Endothelial cell of umbilical vein (primary cell): ENCODE measurements at regions not wholly inside any gene's neighbourhood (a gene's known extent, or its start where the extent isn't known, plus 50 kb on each side); places are given as distances from the start of the nearest gene placed in this dataset.

Experiments used
- BruUV-seq: library from RNA; stranded (reverse); fragments of 400-500 nt; replicated peaks from 2 replicates; lab custom pipeline; 2021; lab: Mats Ljungman, UMichigan
- CTCF ChIA-PET: fragments of 300-600, 350-600 bp; sonication (Branson Sonifier 250); formaldehyde crosslinking; loops from one replicate; lab custom pipeline; 2021; ENCODE audit warnings: antibody characterized with exemption, inconsistent platforms; lab: Charles Lee
- POLR2A ChIA-PET: fragments of 300-600, 350-600 bp; sonication (Branson Sonifier 250); formaldehyde crosslinking; loops from one replicate; lab custom pipeline; 2021; ENCODE audit warnings: antibody characterized with exemption, inconsistent platforms; lab: Charles Lee
- DNase-seq: peaks from one replicate; pipeline ENCODE4 v3.0.0-alpha.2; 2011; ENCODE audit warnings: low read depth, low spot score
- FAIRE-seq: peaks from 2 replicates; lab custom pipeline; 2011; peaks lifted over from hg19 to GRCh38; lab: Jason Lieb, UNC
- H2AFZ ChIP-seq: 2 replicates; pipeline ENCODE4 v1.6.0; 2012; ENCODE audit warnings: low read depth, low read length, control low read depth, inconsistent platforms
- H3K27ac ChIP-seq: 2 replicates; pipeline ENCODE4 v1.5.1; 2011; ENCODE audit warnings: low read depth, mild to moderate bottlenecking, control low read depth, low read length, moderate library complexity; ENCODE audit not compliant: insufficient read depth
- H3K27me3 ChIP-seq, 2 experiments: 2 replicates each; pipeline versions ENCODE4 v1.6.0 to v1.6.1; 2011; ENCODE audit warnings: low read length in 2 of 2, mixed read lengths in 1 of 2; ENCODE audit not compliant: control insufficient read depth in 2 of 2, insufficient read depth in 2 of 2
- H3K36me3 ChIP-seq, 2 experiments: 2 replicates in 1 of 2; 3 replicates in 1 of 2; pipeline ENCODE4 v1.5.1; 2011; ENCODE audit warnings: low read length in 2 of 2, mild to moderate bottlenecking in 1 of 2, moderate library complexity in 1 of 2; ENCODE audit not compliant: control insufficient read depth in 2 of 2, insufficient read depth in 2 of 2; ENCODE audit errors: extremely low read depth in 1 of 2
- H3K4me1 ChIP-seq: 3 replicates; pipeline ENCODE4 v1.5.1; 2011; ENCODE audit warnings: mild to moderate bottlenecking, low read length; ENCODE audit not compliant: control insufficient read depth, insufficient read depth; ENCODE audit errors: extremely low read depth
- H3K4me2 ChIP-seq: 2 replicates; pipeline ENCODE4 v1.6.1; 2011; ENCODE audit warnings: low read length, control low read depth, mixed read lengths; ENCODE audit not compliant: insufficient read depth
- H3K4me3 ChIP-seq, 3 experiments: fragments of 200-600 bp in 1 of 3; sonication (generic), shearing (Covaris generic) in 1 of 3; replicated peaks in 1 of 3; 2 replicates each; pipeline ENCODE4 v1.5.1; 2011 to 2016; ENCODE audit warnings: control low read depth in 3 of 3, low read length in 3 of 3, mild to moderate bottlenecking in 2 of 3, inconsistent platforms in 1 of 3, low read depth in 1 of 3, moderate library complexity in 1 of 3; ENCODE audit not compliant: insufficient read depth in 1 of 3
- H3K79me2 ChIP-seq: 2 replicates; pipeline ENCODE4 v1.6.0; 2012; ENCODE audit warnings: low read length, inconsistent platforms; ENCODE audit not compliant: control insufficient read depth, insufficient read depth
- H3K9ac ChIP-seq: replicated peaks from 2 replicates; pipeline ENCODE3; 2011; ENCODE audit warnings: low read length, control low read depth; ENCODE audit not compliant: insufficient read depth; ENCODE audit errors: extremely low read depth
- H3K9me1 ChIP-seq: replicated peaks from 3 replicates; pipeline ENCODE4 v1.6.0; 2011; ENCODE audit warnings: mild to moderate bottlenecking, low read length; ENCODE audit not compliant: control insufficient read depth, insufficient read depth; ENCODE audit errors: extremely low read depth
- H3K9me3 ChIP-seq: replicated peaks from 2 replicates; pipeline ENCODE4 v1.5.1; 2012; ENCODE audit warnings: low read length, inconsistent platforms; ENCODE audit not compliant: control insufficient read depth, insufficient read depth
- H4K20me1 ChIP-seq: replicated peaks from 2 replicates; pipeline ENCODE3; 2011; ENCODE audit warnings: mild to moderate bottlenecking, low read length; ENCODE audit not compliant: control insufficient read depth, insufficient read depth; ENCODE audit errors: extremely low read depth
- CTCF ChIP-seq, 2 donors: IDR thresholded peaks; 1 replicate in 1 of 2; 2 replicates in 1 of 2; pipeline ENCODE4 v1.5.1; 2011; ENCODE audit warnings: low read length in 2 of 2, mild to moderate bottlenecking in 2 of 2, moderate library complexity in 2 of 2, control low read depth in 1 of 2, inconsistent platforms in 1 of 2, low read depth in 1 of 2; ENCODE audit not compliant: insufficient read depth in 1 of 2; ENCODE audit errors: extremely low read depth in 1 of 2
- EZH2 ChIP-seq: IDR thresholded peaks from 2 replicates; pipeline ENCODE4 v1.6.1; 2012; ENCODE audit warnings: borderline replicate concordance, low read depth, mild to moderate bottlenecking, moderate library complexity, low read length, inconsistent platforms; ENCODE audit not compliant: severe bottlenecking
- GATA2 ChIP-seq: IDR thresholded peaks from 2 replicates; pipeline ENCODE4 v1.7.0; 2011; ENCODE audit warnings: low read depth, mild to moderate bottlenecking, moderate library complexity, mixed read lengths, low read length; ENCODE audit not compliant: insufficient read length, insufficient read depth
- JUN ChIP-seq: IDR thresholded peaks from 2 replicates; pipeline ENCODE4 v1.6.1; 2011; ENCODE audit warnings: borderline replicate concordance, low read depth; ENCODE audit not compliant: insufficient read length, insufficient read depth
- MAX ChIP-seq: IDR thresholded peaks from 2 replicates; pipeline ENCODE4 v1.6.1; 2011; ENCODE audit not compliant: insufficient read depth, insufficient read length
- MYC ChIP-seq: IDR thresholded peaks from one replicate; pipeline ENCODE4 v1.6.1; 2011; ENCODE audit warnings: mild to moderate bottlenecking, low read depth, low read length
- POLR2A ChIP-seq: IDR thresholded peaks from 2 replicates; pipeline ENCODE4 v1.6.1; 2012; ENCODE audit warnings: low read depth, mild to moderate bottlenecking, control low read depth, low read length
- POLR2AphosphoS5 ChIP-seq: IDR thresholded peaks from 2 replicates; pipeline ENCODE4 v1.6.1; 2012; ENCODE audit warnings: low read depth, mild to moderate bottlenecking, control low read depth, low read length, moderate library complexity; ENCODE audit not compliant: insufficient read depth
- dilution Hi-C: fragments of 300-500 bp; cut with MboI; formaldehyde crosslinking; loops from one replicate; pipeline ENCODE4 v1.15.0; 2019; ENCODE audit warnings: low sequenced_read_pairs; ENCODE audit not compliant: extremely low pct_ligation_motif_present
- intact Hi-C: fragments of 100-400 bp; cut with micrococcal nuclease; formaldehyde crosslinking; loops from one replicate; pipeline ENCODE4 v1.10.0; 2022

GRCh38 chr4:180190382-180190781 is 2052.8 kb upstream of the TENM3 start:
- no peaks in the 10 kb centered on the region for H4K20me1 ChIP-seq
- no peaks in the 10 kb centered on the region for H3K27me3 ChIP-seq
- no peak overlapping the region for H3K4me3 ChIP-seq
- intact Hi-C loops = no loop called here
- H3K79me2 ChIP-seq = no peaks in the 10 kb centered on the region
- CTCF ChIA-PET = no interaction called here
- no peak overlapping the region for H3K9ac ChIP-seq
- TF ChIP-seq MYC (no peak), MAX (no peak), GATA2 (no peak), POLR2A (no peak)
- POLR2A ChIA-PET = no interaction called here
- BruUV-seq = no TSS peak
- FAIRE-seq (no peak), DNase-seq (no peak)
- H3K4me2 ChIP-seq = no peak overlapping the region
- dilution Hi-C loops = no loop called here
- no peaks in the 10 kb centered on the region for H3K9me1 ChIP-seq
- H3K4me1 ChIP-seq = no peaks in the 10 kb centered on the region
- H3K36me3 ChIP-seq = no peaks in the 10 kb centered on the region
- no peak overlapping the region for H3K27ac ChIP-seq
- no peak overlapping the region for H2AFZ ChIP-seq
- H3K9me3 ChIP-seq = no peaks in the 10 kb centered on the region

GRCh38 chr4:180197471-180197870 is 2045.7 kb upstream of the TENM3 start:
- no peak for TF ChIP-seq POLR2AphosphoS5
- TF ChIP-seq CTCF (IDR thresholded peaks at IDR 0.05; ENCODE audit: extremely low read depth in 1 of 2, insufficient read depth in 1 of 2, low read depth in 1 of 2, low read length in 2 of 2) = no peak
- TF ChIP-seq MYC = no peak
- TF ChIP-seq GATA2 = no peak
- no peak for TF ChIP-seq EZH2
- TF ChIP-seq JUN = no peak
- TF ChIP-seq POLR2A = no peak
- Histone ChIP-seq H3K9ac (no peak overlapping the region), H3K4me1 (no peaks in the 10 kb centered on the region), H3K36me3 (no peaks in the 10 kb centered on the region), H3K27ac (no peak overlapping the region), H3K9me1 (no peaks in the 10 kb centered on the region), H3K4me3 (no peak overlapping the region), H3K9me3 (no peaks in the 10 kb centered on the region), H3K27me3 (no peaks in the 10 kb centered on the region), H4K20me1 (no peaks in the 10 kb centered on the region), H2AFZ (no peak overlapping the region), H3K79me2 (no peaks in the 10 kb centered on the region), H3K4me2 (no peak overlapping the region)
- no TSS peak for BruUV-seq
- CTCF ChIA-PET = no interaction called here
- POLR2A ChIA-PET = no interaction called here
- dilution Hi-C loops = no loop called here
- intact Hi-C loops = no loop called here
- no peak for FAIRE-seq
- DNase-seq = no peak
